GM12878 (cell line): ENCODE measurements at regions not wholly inside any gene's neighbourhood (a gene's known extent, or its start where the extent isn't known, plus 50 kb on each side); places are given as distances from the start of the nearest gene placed in this dataset.

Source experiments
- ATAC-seq: fragments of 200-7000 bp; cut with Tn5 transposase; 3 replicates; pipeline ENCODE4 v1.9.1; 2020; ENCODE audit warnings: mild to moderate bottlenecking, moderate library complexity
- BruUV-seq: library from RNA; stranded (reverse); fragments of 400-500 nt; replicated peaks from 2 replicates; lab custom pipeline; 2021; lab: Mats Ljungman, UMichigan
- CTCF ChIA-PET: fragments of 300-600 bp; sonication (Branson Sonifier 250); formaldehyde crosslinking; extraction: SDS; loops from one replicate; lab custom pipeline; 2021; ENCODE audit warnings: inconsistent platforms; lab: Yijun Ruan, JAX
- POLR2A ChIA-PET: fragments of 350-600 bp; formaldehyde crosslinking; extraction: SDS; loops from one replicate; lab custom pipeline; 2021; ENCODE audit warnings: inconsistent platforms; lab: Charles Lee
- RAD21 ChIA-PET: fragments of 300-600 bp; sonication (Branson Sonifier 250); formaldehyde crosslinking; loops from one replicate; lab custom pipeline; 2023; ENCODE audit warnings: antibody characterized with exemption; ENCODE audit not compliant: unreplicated experiment; lab: Charles Lee
- SMC1A ChIA-PET: fragments of 300-600 bp; sonication (Branson Sonifier 250); formaldehyde crosslinking; loops from one replicate; lab custom pipeline; 2023; ENCODE audit not compliant: unreplicated experiment, uncharacterized antibody; lab: Charles Lee
- DNase-seq: peaks from one replicate; pipeline ENCODE4 v3.0.0-alpha.2; 2011; ENCODE audit warnings: low read depth, low spot score
- FAIRE-seq: peaks from 3 replicates; lab custom pipeline; 2011; peaks lifted over from hg19 to GRCh38; lab: Jason Lieb, UNC
- H2AFZ ChIP-seq: 2 replicates; pipeline ENCODE4 v1.6.0; 2011; ENCODE audit warnings: low read depth, low read length, control low read depth; ENCODE audit not compliant: control insufficient read depth
- H3K27ac ChIP-seq: 2 replicates; pipeline ENCODE4 v1.5.1; 2011; ENCODE audit warnings: control low read depth; ENCODE audit not compliant: control insufficient read depth, insufficient read depth
- H3K27me3 ChIP-seq, 2 experiments: replicated peaks in 1 of 2; 2 replicates each; pipeline versions ENCODE4 v1.6.0 to v1.6.1; 2011; ENCODE audit warnings: low read length in 1 of 2; ENCODE audit not compliant: control insufficient read depth in 2 of 2, insufficient read depth in 2 of 2
- H3K36me3 ChIP-seq, 2 experiments: 2 replicates each; pipeline ENCODE4 v1.5.1; 2011; ENCODE audit warnings: low read length in 1 of 2; ENCODE audit not compliant: control insufficient read depth in 2 of 2, insufficient read depth in 2 of 2
- H3K4me1 ChIP-seq: 2 replicates; pipeline ENCODE4 v1.6.1; 2011; ENCODE audit warnings: mild to moderate bottlenecking, low read length, moderate library complexity, mixed read lengths; ENCODE audit not compliant: control insufficient read depth, insufficient read depth
- H3K4me2 ChIP-seq: 2 replicates; pipeline ENCODE4 v1.6.0; 2011; ENCODE audit warnings: control low read depth; ENCODE audit not compliant: control insufficient read depth, insufficient read depth
- H3K4me3 ChIP-seq: fragments of 200-600 bp; sonication (generic); 2 replicates; pipeline ENCODE4 v1.5.1; 2016
- H3K79me2 ChIP-seq: 2 replicates; pipeline ENCODE4 v1.6.0; 2011; ENCODE audit warnings: low read length; ENCODE audit not compliant: control insufficient read depth, insufficient read depth
- H3K9ac ChIP-seq: 2 replicates; pipeline ENCODE4 v1.8.0; 2011; ENCODE audit warnings: low read length, control low read depth, mixed read lengths; ENCODE audit not compliant: control insufficient read depth, insufficient read depth
- H3K9me3 ChIP-seq: replicated peaks from 3 replicates; pipeline ENCODE4 v1.5.1; 2011; ENCODE audit warnings: mild to moderate bottlenecking, low read length; ENCODE audit not compliant: control insufficient read depth, insufficient read depth
- H4K20me1 ChIP-seq: 2 replicates; pipeline ENCODE4 v1.6.0; 2011; ENCODE audit not compliant: control insufficient read depth, insufficient read depth
- ATF2 ChIP-seq: IDR thresholded peaks from 2 replicates; pipeline ENCODE4 v1.6.1; 2012; ENCODE audit warnings: low read length, inconsistent platforms
- CREB1 ChIP-seq: IDR thresholded peaks from 2 replicates; pipeline ENCODE4 v1.6.1; 2012; ENCODE audit warnings: low read depth, mild to moderate bottlenecking, inconsistent platforms
- CREM ChIP-seq: IDR thresholded peaks from 2 replicates; pipeline ENCODE4 v1.6.1; 2014; ENCODE audit warnings: antibody characterized with exemption, low read depth
- KAT2A ChIP-seq: conservative IDR thresholded peaks from 2 replicates; pipeline ENCODE4 v1.6.1; 2011; ENCODE audit warnings: low read depth, low read length; ENCODE audit not compliant: control insufficient read depth
- MTA3 ChIP-seq: IDR thresholded peaks from 2 replicates; pipeline ENCODE4 v1.6.1; 2012; ENCODE audit warnings: low read length, inconsistent platforms, borderline replicate concordance
- PRDM15 ChIP-seq: fragments of 450-650 bp; formaldehyde crosslinking; IDR thresholded peaks from 2 replicates; pipeline ENCODE4 v1.4.0; 2020; ENCODE audit warnings: mild to moderate bottlenecking, moderate library complexity
- SMAD1 ChIP-seq: fragments of 450-650 bp; IDR thresholded peaks from 2 replicates; pipeline ENCODE4 v1.6.1; 2018; ENCODE audit warnings: mild to moderate bottlenecking, low read depth; ENCODE audit not compliant: partially characterized antibody
- SRF ChIP-seq, 2 experiments: IDR thresholded peaks; 2 replicates each; pipeline ENCODE4 v1.6.1; 2011; ENCODE audit warnings: low read depth in 2 of 2, low read length in 2 of 2, mild to moderate bottlenecking in 1 of 2, moderate library complexity in 1 of 2
- ZBTB11 ChIP-seq: fragments of 450-650 bp; formaldehyde crosslinking; IDR thresholded peaks from 2 replicates; pipeline ENCODE4 v1.5.0; 2022; ENCODE audit warnings: mild to moderate bottlenecking, missing genetic modification characterization
- ZNF592 ChIP-seq: fragments of 450-650 bp; IDR thresholded peaks from 2 replicates; pipeline ENCODE4 v1.6.1; 2017; ENCODE audit warnings: mild to moderate bottlenecking, moderate library complexity
- WGBS: methylation state at CpG from one replicate; pipeline ENCODE4 v1.1.6; 2016; ENCODE audit warnings: low lambda C conversion rate; ENCODE audit not compliant: insufficient replicate concordance, insufficient coverage; ENCODE audit errors: missing lambda C conversion rate; 5-methylcytosine and 5-hydroxymethylcytosine counted together
- in situ Hi-C: fragments of 300-500 bp; cut with MboI; formaldehyde crosslinking; loops from 9 replicates; pipeline ENCODE4 v1.14.3; 2018; ENCODE audit warnings: mixed read lengths
- intact Hi-C: fragments of 100-400 bp; cut with micrococcal nuclease; formaldehyde crosslinking; loops from one replicate; pipeline ENCODE4 v1.14.2; 2022; ENCODE audit not compliant: unreplicated experiment

- FAIRE-seq (no peak), DNase-seq (no peak), ATAC-seq (no peak)
- 71% methylated on average over 5 of the region's 5 CpGs for WGBS
- no peak overlapping the region for H3K4me2 ChIP-seq
- no peaks in the 10 kb centered on the region for H3K4me1 ChIP-seq
- no peak overlapping the region for H2AFZ ChIP-seq
- no peaks in the 10 kb centered on the region for H3K79me2 ChIP-seq
- intact Hi-C loops = no loop called here
- H3K27me3 ChIP-seq = no peaks in the 10 kb centered on the region; a peak in 1 of 4 replicates
- no peaks in the 10 kb centered on the region for H3K36me3 ChIP-seq
- in situ Hi-C loops = no loop called here
- ChIA-PET POLR2A (no interaction called here), RAD21 (no interaction called here), CTCF (no interaction called here), SMC1A (no interaction called here)
- no peaks in the 10 kb centered on the region for H3K9me3 ChIP-seq
- no TSS peak for BruUV-seq
- no peak overlapping the region for H3K27ac ChIP-seq
- H4K20me1 ChIP-seq = no peaks in the 10 kb centered on the region
- H3K4me3 ChIP-seq = no peak overlapping the region
- no peak overlapping the region for H3K9ac ChIP-seq
- TF ChIP-seq PRDM15 (CRISPR knock-in tag) (no peak), SRF (IDR thresholded peaks at IDR 0.05; ENCODE audit: low read depth in 2 of 2, low read length in 2 of 2) (no peak), KAT2A (no peak), SMAD1 (no peak), ZNF592 (no peak), MTA3 (no peak), CREM (no peak), ATF2 (no peak), CREB1 (no peak), ZBTB11 (CRISPR knock-in tag) (no peak)
Measured at GRCh38 chr10:3672220-3672619, 112.8 kb downstream of the KLF6 start.
